Breast epithelium (tissue), 3 donors: ENCODE measurements at regions not wholly inside any gene's neighbourhood (a gene's known extent, or its start where the extent isn't known, plus 50 kb on each side); places are given as distances from the start of the nearest gene placed in this dataset.

Experiments used
- POLR2A ChIP-seq: fragments of 450-650 bp; IDR thresholded peaks from one replicate; pipeline ENCODE4 v1.6.1; 2016; ENCODE audit warnings: antibody characterized with exemption, mild to moderate bottlenecking, moderate library complexity
- POLR2AphosphoS5 ChIP-seq, 3 donors: sonication (generic); formaldehyde crosslinking; IDR thresholded peaks; one replicate each; pipeline ENCODE4 v1.6.1; 2017; ENCODE audit warnings: antibody characterized with exemption in 3 of 3
- TF ChIP-seq, protein P1 (sequence below), 3 donors: fragments of 450-650 bp; IDR thresholded peaks; one replicate each; pipeline ENCODE4 v1.5.1; 2016 to 2017; ENCODE audit warnings: antibody characterized with exemption in 3 of 3, mild to moderate bottlenecking in 3 of 3, moderate library complexity in 3 of 3

DNA sequence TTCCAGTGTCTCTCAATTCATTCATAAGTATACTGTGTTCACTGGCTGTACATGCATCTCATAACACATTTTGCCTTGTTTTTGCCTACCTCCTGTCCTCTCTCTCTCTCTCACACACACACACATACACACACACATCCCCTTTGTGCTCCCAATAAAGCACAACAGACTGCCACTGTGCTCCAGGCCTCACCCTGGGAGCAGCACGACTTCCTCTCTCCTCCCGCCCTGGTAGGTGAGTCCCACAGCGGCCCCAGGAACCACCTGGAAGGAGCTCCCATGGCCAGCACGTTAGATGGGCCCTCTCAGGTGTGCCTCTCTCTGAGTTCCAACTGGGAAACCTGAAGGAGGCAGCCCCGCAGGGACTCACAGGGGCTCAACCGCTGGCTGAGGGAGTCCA is 65.4 kb downstream of the MARCHF4 start:
- TF ChIP-seq POLR2A (no peak), POLR2AphosphoS5 (IDR thresholded peaks at IDR 0.05) (no peak)
- TF ChIP-seq, protein P1, sequence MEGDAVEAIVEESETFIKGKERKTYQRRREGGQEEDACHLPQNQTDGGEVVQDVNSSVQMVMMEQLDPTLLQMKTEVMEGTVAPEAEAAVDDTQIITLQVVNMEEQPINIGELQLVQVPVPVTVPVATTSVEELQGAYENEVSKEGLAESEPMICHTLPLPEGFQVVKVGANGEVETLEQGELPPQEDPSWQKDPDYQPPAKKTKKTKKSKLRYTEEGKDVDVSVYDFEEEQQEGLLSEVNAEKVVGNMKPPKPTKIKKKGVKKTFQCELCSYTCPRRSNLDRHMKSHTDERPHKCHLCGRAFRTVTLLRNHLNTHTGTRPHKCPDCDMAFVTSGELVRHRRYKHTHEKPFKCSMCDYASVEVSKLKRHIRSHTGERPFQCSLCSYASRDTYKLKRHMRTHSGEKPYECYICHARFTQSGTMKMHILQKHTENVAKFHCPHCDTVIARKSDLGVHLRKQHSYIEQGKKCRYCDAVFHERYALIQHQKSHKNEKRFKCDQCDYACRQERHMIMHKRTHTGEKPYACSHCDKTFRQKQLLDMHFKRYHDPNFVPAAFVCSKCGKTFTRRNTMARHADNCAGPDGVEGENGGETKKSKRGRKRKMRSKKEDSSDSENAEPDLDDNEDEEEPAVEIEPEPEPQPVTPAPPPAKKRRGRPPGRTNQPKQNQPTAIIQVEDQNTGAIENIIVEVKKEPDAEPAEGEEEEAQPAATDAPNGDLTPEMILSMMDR (IDR thresholded peaks at IDR 0.05), result no peak
